Neutrophil (primary cell): ENCODE measurements at regions not wholly inside any gene's neighbourhood (a gene's known extent, or its start where the extent isn't known, plus 50 kb on each side); places are given as distances from the start of the nearest gene placed in this dataset.

ENCODE experiments used
- H3K27ac ChIP-seq: fragments of 200-600 bp; sonication (generic); 2 replicates; pipeline ENCODE4 v1.5.1; 2016; ENCODE audit warnings: mild to moderate bottlenecking, moderate library complexity
- H3K27me3 ChIP-seq: fragments of 200-600 bp; sonication (generic); 2 replicates; pipeline ENCODE4 v1.6.0; 2016; ENCODE audit warnings: mild to moderate bottlenecking
- H3K36me3 ChIP-seq: fragments of 200-600 bp; sonication (generic); 2 replicates; pipeline ENCODE4 v1.5.1; 2017
- H3K4me1 ChIP-seq, 2 experiments: fragments of 200-600 bp in 1 of 2; sonication (generic) in 1 of 2; 1 replicate in 1 of 2; 2 replicates in 1 of 2; pipeline versions ENCODE4 v1.5.1 to v1.6.1; 2013 to 2016; ENCODE audit warnings: low read depth in 1 of 2, low read length in 1 of 2, mild to moderate bottlenecking in 1 of 2, moderate library complexity in 1 of 2; ENCODE audit not compliant: control insufficient read depth in 1 of 2, insufficient read depth in 1 of 2
- H3K4me3 ChIP-seq, 2 experiments: fragments of 200-600 bp in 1 of 2; sonication (generic) in 1 of 2; 1 replicate in 1 of 2; 2 replicates in 1 of 2; pipeline ENCODE4 v1.5.1; 2013 to 2016; ENCODE audit warnings: low read depth in 1 of 2, low read length in 1 of 2, mild to moderate bottlenecking in 1 of 2, moderate library complexity in 1 of 2
- H3K9me3 ChIP-seq: fragments of 200-600 bp; sonication (generic); 2 replicates; pipeline ENCODE4 v1.5.1; 2016
- CTCF ChIP-seq: fragments of 200-600 bp; sonication (generic); IDR thresholded peaks from 2 replicates; pipeline ENCODE4 v1.5.1; 2016; ENCODE audit warnings: antibody characterized with exemption

- TF ChIP-seq CTCF, result no peak
Measured at GRCh38 chr4:14729282-14730000, 272.8 kb upstream of the CPEB2 start.

GRCh38 chr4:14742054-14742453 lies 260.2 kb upstream of the CPEB2 start:
- no peaks in the 10 kb centered on the region for H3K27me3 ChIP-seq
- H3K36me3 ChIP-seq, result no peaks in the 10 kb centered on the region
- TF ChIP-seq CTCF, result no peak
- no peaks in the 10 kb centered on the region for H3K9me3 ChIP-seq
- no peaks in the 10 kb centered on the region for H3K4me1 ChIP-seq
- no peak overlapping the region for H3K4me3 ChIP-seq
- H3K27ac ChIP-seq, result no peak overlapping the region

More at GRCh38 chr4:14729282-14730000, 272.8 kb upstream of the CPEB2 start:
- Histone ChIP-seq H3K27ac (no peak overlapping the region), H3K36me3 (no peaks in the 10 kb centered on the region), H3K9me3 (no peaks in the 10 kb centered on the region), H3K4me3 (no peak overlapping the region), H3K4me1 (no peaks in the 10 kb centered on the region), H3K27me3 (no peaks in the 10 kb centered on the region)

- H3K4me1 ChIP-seq, result no peaks in the 10 kb centered on the region
- no peak overlapping the region for H3K4me3 ChIP-seq
- TF ChIP-seq CTCF, result no peak
- H3K27ac ChIP-seq, result no peak overlapping the region
- H3K27me3 ChIP-seq, result no peaks in the 10 kb centered on the region
- no peaks in the 10 kb centered on the region for H3K36me3 ChIP-seq
- H3K9me3 ChIP-seq, result no peaks in the 10 kb centered on the region
Measured at GRCh38 chr4:14743172-14743571, 259.1 kb upstream of the CPEB2 start.

- Histone ChIP-seq H3K4me3 (no peak overlapping the region), H3K9me3 (no peaks in the 10 kb centered on the region), H3K27ac (no peak overlapping the region), H3K27me3 (no peaks in the 10 kb centered on the region), H3K4me1 (no peaks in the 10 kb centered on the region), H3K36me3 (no peaks in the 10 kb centered on the region)
- TF ChIP-seq CTCF, result no peak
Measured at GRCh38 chr4:14743601-14744000, 258.7 kb upstream of the CPEB2 start.

- Histone ChIP-seq H3K4me3 (no peak overlapping the region), H3K9me3 (no peaks in the 10 kb centered on the region), H3K27me3 (no peaks in the 10 kb centered on the region), H3K4me1 (no peaks in the 10 kb centered on the region), H3K27ac (no peak overlapping the region), H3K36me3 (no peaks in the 10 kb centered on the region)
- no peak for TF ChIP-seq CTCF
Measured at GRCh38 chr4:14744346-14744745, 257.9 kb upstream of the CPEB2 start.
